GM18499 (cell line): ENCODE measurements at regions not wholly inside any gene's neighbourhood (a gene's known extent, or its start where the extent isn't known, plus 50 kb on each side); places are given as distances from the start of the nearest gene placed in this dataset.

Experiments used
- ATAC-seq: cut with Tn5 transposase; IDR thresholded peaks from one replicate; pipeline ENCODE4 v1.9.1; 2021; ENCODE audit warnings: moderate number of reproducible peaks; ENCODE audit not compliant: insufficient read depth, unreplicated experiment

DNA sequence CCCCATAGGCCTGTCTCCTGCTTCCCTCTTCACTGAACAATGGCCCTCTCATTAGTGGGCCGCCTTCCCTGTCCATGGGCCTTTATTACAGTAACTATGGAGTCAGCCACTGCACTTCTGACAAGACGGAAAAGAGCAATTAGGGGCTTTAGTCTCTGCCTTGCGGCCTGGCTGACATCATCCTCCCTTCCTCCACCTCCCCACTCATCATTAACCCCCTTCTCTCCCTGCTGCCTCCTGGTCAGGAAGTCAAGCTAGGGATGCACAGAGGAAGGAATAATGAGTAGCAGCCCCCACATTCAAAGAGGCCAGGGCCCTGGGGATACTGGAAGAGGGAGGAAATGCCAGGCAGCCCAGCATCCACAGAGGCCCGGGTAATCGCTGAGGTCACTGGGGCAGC is 101.6 kb upstream of the PLXNA4 start:
- no peak for ATAC-seq

DNA sequence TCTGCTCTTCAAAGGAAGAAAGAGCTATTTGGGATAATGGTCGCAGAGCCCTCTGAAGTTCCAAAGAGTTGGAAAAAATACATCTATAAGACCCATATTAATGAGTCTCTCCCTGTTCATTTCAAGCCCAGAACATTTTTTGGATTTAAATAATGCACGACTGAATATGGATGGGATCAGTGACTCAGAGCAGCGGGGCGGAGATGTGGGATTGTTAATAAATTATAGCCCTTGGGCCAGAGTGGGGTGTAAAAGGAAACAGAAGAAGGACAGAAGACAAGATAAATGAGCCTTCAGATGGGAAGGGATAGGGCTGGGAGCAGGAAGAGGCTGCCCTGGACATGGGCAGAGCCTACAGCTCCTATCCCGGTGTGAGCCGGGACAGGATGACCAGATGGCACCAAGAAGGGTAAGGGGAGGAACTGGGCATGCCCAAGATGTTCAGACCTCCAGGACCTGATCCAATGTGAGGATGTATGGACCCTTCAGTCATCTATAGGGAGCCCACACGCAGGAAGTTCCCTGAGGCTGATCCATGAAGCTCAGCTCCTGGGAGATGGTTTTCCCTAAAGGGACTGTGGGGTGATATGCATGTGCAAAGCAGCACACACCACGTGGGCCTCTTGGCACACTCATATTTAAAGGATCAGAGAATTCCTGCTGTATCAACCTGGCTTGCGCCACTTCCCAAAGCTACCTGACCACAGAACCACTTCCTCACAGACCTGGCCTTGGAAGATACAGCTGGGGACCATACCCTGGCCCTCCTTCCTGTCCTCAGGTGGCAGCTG is 96.1 kb upstream of the PLXNA4 start:
- no peak for ATAC-seq

DNA sequence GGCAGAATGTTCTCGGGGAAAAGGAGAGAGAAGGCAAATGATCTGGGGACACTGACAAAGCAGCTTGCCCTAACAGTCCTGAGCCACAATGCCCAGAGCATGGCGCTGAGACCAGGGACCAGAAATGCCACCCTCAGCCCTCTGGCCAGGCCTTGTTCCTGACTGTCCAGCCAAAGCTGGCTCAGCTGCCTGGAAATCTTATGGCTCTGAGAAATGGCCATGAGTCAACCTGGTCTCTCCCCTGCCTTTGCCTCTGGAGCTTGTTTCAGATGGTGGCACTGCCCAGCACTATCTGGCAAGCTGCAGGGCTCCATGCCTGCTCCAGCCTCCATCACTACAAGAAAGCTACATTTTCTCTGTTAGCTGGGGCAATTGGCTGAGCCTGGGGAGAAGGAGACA is 90.5 kb upstream of the PLXNA4 start:
- no peak for ATAC-seq

DNA sequence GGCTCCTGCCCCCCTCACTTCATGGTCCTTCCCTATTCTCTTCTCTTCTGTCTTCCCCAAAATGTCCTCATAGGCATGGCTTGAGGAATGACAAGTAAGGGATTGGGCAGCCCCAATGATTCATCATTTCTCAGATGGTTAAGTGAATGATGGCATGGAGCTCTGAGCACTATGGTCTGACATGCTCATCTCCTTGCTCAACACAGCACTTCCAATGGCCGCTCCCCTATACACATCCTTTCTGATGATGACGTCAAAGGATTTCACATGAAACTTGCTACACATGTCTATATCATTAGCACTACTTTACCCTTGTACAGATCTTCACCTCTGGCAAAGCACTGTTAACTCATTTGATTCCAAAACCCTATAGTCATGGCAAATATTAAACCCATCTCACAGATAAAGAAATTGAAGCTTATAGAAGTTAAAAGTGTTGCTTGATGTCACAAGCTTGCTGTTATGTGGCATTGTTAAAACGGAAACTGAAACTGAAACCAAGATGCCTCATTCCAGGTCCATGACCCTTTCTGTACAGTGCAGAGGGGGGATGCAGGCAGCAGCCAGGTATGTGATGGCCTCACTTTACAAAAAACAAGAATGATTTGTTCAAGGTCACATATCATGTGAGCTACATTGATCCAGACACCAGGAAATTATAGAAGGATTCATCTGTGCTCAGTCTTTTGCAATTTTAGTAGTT is 90.0 kb upstream of the PLXNA4 start:
- ATAC-seq = no peak

DNA sequence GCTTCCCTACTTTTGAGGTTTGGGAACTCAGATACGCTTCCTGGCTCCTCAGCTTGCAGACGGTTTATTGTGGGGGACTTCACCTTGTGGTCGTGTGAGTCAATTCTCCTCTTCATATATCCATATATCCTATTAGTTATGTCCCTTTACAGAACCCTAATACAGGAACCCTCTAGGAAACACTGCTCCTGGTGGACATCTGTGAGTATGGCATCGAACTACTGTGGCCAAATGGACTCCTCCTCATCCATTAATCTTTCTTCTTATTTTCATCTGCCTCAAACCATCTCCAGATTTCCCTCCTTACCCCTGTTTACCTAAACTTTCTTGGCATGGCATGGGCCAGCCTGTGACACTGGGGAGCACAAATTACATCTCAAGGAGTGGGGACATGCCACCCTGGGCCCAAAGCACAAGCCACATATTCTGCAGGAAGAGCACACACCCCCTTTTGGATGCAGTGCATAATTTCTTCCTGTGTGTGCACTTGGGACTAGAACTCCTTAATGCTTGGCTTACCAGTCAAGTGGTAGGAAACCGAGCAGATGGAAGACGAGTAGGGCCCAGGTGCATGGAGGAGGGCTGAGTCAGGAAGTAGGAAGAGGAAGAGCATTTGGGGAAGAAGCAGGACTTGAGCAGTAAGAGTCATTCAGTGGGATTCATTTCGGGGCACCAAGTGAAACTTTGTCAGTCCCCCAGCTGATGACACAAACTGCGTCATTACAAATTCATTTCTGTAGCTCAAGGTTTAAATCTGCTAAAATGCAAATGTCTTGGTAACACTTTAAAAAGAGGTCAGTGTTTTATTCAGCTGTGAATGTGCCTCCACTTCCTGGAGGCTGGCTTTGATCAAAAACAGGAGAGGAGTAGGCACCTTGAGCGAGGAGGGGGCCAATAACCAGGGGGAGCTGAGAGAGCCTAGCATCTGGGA is 80.8 kb upstream of the PLXNA4 start:
- ATAC-seq = no peak

DNA sequence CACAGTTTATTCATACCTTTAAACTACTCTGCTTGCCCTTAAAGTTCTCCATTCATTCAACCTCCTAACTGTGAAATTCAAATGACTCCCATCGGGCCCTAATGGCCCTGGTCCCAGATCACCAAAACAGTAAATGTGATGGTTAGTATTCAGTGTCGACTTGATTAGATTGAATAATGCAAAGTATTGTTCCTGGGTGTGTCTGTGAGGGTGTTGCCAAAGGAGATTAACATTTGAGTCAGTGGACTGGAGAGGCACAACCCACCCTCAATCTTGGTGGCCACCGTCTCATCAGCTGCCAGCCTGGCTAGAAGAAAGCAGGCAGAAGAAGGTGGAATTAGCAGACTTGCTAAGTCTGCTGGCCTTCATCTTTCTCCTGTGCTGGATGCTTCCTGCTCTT is 80.1 kb upstream of the PLXNA4 start:
- no peak for ATAC-seq

DNA sequence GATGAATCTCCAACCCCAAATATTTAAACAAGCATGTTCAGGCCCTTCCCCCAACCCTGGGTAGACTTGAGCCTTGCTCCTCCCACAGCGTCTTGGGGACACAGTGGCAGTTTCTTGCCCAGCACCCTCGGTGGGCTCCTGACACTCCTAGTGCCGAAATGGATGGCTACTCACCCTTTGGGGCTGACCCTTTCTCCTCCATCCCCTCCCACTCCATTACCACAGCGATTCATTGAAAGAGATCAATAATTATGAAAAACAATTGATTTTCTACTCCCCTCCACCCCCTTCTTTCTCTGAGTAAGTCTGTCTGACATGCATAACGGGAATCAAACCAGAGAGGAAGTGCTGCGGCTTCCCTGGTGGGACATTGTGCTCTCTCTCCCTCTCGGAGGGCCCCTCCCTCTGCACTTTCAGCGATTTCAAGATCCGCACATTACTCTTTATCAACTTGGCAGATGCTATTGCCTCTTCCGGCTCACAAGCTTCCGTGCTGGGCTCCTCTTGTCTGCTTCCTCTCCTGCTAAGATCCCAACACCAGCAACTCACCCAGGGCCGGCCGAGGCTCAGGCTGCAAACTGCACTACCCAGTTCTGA is 79.0 kb upstream of the PLXNA4 start:
- ATAC-seq = no peak

DNA sequence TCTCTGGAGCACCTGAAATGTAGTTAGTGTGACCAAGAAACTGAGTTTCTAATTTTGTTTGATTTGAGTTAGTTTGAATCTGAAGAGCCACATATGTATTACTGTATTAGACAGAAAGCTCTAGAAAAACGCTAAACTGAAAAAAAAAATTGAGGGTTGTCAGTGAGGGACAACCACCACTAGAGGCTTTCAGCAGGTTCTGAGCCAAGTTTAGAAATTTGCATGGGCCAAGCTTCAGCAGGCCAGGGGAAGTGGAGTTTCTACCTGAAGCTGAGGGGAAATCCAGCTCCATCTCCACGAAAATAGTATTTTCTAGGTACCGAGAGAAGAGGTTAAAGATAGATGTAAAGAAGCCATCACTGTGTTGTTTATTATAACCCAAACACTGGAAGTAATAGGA is 77.9 kb upstream of the PLXNA4 start:
- peak; percentile 40 for ATAC-seq

DNA sequence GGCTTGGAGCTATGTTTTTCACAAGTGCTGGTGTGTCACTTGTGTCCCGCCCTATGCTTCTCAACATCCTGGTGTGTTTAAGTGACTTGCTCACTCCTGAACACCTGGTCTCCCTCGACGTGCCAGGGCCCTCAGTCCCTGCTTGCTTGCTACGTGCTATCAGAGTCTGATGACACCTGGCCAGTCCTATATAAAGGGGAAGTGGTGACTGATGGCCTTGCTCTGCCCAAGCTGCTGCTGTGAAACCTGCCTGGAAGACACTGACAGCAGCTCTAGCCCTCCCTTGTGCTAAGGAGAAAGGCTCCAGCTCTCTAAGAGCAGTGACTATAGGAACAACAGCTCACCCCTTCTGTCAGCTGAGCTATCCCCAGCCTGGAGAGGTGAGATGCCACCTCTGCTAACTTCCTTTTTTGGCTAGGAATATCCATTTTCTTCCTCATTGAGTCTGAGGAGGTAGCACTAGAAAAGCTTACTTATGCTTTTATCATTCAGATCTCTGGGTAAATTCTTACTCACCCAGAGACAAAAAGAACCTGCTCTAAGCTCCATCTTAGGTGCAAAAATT is 77.2 kb upstream of the PLXNA4 start:
- peak; percentile 46 for ATAC-seq

DNA sequence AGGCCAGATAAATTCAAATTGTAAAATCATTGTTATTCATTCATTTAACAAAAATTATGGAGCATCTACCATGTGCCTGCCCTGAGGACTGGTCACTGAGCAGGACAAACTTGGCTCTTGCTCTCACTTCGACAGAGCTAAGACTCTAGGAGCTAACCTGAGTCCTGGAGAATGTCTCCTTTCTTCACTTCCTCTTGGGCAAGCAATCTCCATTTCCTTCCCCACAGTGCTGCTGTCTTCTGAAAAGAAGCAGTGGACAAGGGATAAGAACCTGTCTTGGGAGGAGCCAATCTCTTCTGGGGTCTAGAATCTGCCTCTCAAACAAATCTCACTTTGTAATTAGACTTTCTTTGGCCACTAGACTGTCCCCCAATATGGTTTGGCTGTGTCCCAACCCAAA is 76.2 kb upstream of the PLXNA4 start:
- ATAC-seq = no peak

DNA sequence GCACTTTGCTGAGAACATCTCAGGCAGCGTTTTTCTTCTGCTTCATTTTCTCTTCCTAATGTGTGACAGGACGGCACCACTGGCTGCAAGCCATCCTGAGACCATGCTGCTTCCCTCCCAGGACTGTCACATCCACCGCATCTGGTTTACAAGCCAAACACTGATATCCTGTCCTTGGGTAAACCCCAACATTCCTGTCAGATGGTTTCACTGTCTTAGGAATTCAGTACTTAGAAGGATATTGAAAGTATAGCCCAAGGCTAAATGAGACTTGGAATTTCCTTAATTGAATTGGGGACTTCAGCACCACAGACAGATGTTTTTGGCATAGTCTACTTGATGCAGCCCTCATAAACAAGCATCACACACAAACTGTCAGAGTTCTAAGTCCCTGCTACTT is 74.2 kb upstream of the PLXNA4 start:
- ATAC-seq = no peak

DNA sequence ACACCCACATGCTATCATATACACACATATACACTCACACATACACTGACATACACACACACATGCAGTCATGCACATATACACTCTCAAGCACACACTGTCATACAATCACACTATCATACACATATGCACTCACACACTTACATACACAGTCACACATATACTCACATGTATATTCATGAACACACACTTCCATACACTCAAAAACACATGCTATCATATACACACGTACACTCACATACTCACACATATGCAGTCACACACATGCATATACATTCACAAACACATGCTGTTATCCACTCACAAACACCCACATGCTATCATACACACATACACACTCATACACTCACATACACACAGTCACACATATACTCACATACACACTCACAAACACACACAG is 71.0 kb upstream of the PLXNA4 start:
- ATAC-seq = no peak

DNA sequence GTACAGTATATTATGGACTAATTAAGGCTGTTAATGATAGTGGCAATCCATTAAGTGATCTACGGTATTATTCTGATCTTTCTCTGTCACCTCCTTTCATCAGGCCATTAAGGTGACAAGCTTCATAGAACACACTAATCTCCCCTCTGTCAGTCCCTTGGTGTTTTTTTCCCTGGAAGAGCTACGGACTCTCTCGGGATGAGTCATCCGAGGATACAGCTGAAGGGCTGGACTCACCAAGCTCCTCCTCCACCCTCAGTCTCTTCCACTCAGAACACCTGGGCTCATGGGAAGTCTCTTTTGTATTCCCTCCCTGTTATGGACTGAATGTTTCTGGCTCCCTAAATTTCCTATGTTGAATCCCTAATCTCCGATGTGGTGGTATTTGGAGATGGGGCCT is 69.8 kb upstream of the PLXNA4 start:
- ATAC-seq = no peak

DNA sequence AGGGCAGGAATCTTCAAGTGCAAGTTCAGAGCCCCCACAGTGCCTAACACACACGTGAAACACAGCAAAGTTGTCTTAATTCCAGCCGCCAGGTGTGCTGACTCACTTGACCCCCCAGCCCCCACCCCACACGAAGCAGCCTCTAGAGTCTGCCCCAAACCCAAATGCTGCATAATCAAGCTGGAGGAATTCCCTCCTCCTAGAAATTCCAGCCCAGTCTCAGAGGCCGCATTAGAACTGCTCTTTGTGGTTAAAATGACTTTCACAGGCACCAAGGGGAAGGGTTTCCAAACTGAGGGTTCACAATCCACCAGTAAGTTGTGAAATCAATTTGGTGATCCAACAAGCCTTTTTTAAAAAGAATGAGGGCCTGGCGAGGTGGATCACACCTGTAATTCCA is 67.0 kb upstream of the PLXNA4 start:
- no peak for ATAC-seq

DNA sequence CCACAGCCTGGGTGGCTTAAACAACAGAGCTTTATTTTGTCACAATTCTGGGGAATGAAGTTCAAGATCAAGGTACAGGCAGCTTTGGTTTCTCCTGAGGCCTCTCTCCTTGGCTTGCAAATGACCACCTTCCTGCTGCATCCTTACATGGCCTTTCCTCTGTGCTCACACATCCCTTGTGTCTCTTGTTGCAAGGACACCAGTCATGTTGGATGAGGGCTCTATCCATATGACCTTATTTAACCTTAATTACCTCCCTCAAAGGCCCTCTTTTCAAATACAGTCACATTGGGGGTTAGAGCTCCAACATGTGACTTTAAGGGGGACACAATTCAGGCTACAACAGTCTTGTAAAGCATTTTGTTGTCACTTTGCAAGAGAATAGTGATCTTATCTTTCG is 65.0 kb upstream of the PLXNA4 start:
- no peak for ATAC-seq

DNA sequence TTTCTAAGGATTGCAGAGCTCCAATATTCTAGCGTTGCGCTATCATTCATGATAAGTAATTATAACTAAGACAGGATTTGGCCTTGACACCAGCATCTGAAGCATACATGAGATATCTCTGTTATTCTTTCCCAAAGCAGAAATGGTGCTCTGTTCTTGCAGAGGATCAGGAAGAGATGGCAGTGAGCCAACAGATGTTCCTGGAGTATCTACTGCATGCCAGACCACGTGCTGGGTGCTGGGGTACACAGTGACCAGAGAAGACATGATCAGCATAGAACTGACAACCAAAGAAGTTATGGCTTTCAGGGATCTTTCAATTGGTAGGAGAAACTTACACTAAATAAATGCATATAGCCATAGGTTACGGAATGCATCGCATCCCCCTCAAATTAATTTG is 63.7 kb upstream of the PLXNA4 start:
- ATAC-seq = no peak

DNA sequence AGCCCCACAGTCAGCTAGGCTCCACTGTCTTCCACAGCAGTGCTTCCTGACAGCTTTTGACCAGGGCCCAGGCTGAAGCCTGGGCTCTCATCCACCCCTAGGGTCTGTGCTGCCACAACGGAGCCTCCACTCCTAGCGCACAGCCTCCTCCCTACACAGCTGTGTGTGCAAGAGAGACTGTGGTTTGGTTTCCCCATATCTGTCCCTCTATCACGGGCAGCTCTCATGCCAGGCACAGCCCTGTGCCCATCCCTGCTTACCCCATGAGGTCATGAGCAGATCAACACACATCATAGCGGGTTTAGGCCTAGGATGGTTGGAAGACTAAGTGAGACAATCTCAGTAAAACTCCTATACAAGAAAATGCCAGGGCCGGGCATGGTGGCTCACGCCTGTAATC is 61.7 kb upstream of the PLXNA4 start:
- no peak for ATAC-seq

DNA sequence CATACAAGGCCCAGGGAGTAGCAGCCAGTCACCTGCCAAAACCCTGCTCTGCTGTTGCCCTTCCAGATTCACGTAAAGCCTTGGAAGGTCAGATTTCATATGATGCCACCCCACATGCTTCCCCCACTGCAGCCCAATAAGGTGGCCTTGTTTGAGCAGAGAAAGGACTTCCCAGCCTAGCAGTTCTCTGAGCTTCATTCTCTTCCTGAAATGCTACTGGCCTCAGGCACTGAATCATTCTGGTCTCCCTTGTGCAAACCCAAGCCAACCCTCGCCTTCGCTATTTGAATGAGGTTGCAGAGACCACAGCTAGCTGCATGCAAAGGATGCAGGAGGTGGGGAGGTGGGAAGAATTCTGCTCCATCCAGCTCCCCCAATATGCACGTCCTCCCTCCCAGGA is 60.3 kb upstream of the PLXNA4 start:
- ATAC-seq = no peak

DNA sequence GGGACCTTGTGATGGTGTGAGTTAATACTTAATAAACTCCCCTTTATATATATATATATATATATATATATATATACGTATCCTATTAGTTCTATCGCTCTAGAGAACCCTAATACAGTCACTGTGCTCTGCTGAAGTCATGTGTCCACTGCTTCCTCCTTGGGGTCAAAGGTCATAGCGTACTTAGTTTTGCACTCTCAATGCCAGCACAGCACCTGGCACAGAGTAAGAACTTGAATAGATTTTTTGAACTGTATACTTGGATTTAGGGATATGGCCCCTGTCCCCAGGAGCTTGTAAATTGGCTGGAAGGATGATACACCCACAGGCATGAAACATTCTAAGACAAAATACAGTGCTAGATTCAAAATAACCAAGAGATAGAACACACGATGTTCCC is 58.9 kb upstream of the PLXNA4 start:
- ATAC-seq = no peak

DNA sequence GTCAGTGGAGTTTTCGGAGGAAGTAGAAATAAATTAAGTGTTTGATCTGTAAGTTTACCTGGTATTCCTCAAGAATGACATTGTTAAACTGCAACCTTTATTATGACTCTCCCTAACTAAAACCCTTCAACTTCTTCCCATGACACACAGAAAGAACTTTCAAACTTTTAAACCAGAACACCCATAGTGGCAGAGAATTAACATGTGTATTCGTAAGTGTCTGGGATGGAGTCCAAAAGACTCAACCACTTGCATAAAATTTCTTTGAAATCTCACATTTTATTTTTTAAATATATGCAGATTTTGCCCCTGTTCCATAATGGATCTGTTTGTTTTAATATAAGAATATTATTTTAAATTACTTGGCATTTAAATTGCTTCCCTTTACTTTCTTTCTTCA is 54.6 kb upstream of the PLXNA4 start:
- ATAC-seq = no peak
